Lower leg skin (tissue), 3 donors: ENCODE measurements at regions not wholly inside any gene's neighbourhood (a gene's known extent, or its start where the extent isn't known, plus 50 kb on each side); places are given as distances from the start of the nearest gene placed in this dataset.

ENCODE experiments used
- POLR2A ChIP-seq, 2 donors: fragments of 450-650 bp; IDR thresholded peaks; one replicate each; pipeline ENCODE4 v1.6.1; 2016 to 2017; ENCODE audit warnings: antibody characterized with exemption in 2 of 2, mild to moderate bottlenecking in 1 of 2, moderate library complexity in 1 of 2
- TF ChIP-seq, protein P1 (sequence below), 3 donors: fragments of 450-650 bp; IDR thresholded peaks; one replicate each; pipeline ENCODE4 v1.5.1; 2016; ENCODE audit warnings: antibody characterized with exemption in 3 of 3, mild to moderate bottlenecking in 3 of 3, moderate library complexity in 2 of 3

DNA sequence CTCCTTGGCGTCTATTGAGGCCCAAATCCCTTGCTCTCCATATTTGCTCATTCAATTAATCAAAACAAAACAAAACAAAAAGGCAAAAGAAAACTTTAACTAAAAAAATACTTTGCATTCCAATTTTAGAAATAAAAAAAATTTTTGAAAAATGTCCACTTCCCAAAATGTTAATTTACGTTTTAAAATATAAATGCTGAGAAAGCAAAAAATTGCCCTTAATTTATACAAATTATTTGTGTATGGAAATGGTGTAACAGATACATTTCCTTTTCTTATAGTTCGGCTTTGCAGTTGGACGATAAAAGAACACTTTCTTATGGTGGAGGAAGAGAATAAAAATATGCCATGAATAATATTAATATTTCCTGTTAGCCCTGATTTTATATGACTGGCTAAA, 652.8 kb upstream of the PFKP start:
- TF ChIP-seq, protein P1, sequence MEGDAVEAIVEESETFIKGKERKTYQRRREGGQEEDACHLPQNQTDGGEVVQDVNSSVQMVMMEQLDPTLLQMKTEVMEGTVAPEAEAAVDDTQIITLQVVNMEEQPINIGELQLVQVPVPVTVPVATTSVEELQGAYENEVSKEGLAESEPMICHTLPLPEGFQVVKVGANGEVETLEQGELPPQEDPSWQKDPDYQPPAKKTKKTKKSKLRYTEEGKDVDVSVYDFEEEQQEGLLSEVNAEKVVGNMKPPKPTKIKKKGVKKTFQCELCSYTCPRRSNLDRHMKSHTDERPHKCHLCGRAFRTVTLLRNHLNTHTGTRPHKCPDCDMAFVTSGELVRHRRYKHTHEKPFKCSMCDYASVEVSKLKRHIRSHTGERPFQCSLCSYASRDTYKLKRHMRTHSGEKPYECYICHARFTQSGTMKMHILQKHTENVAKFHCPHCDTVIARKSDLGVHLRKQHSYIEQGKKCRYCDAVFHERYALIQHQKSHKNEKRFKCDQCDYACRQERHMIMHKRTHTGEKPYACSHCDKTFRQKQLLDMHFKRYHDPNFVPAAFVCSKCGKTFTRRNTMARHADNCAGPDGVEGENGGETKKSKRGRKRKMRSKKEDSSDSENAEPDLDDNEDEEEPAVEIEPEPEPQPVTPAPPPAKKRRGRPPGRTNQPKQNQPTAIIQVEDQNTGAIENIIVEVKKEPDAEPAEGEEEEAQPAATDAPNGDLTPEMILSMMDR (IDR thresholded peaks at IDR 0.05) = no peak
- TF ChIP-seq POLR2A (IDR thresholded peaks at IDR 0.05) = no peak
